T-helper 1 cell treated with Interleukin-12 subunit alpha and Interleukin-12 subunit beta and Interleukin-4 antibody, amounts not matched to agents 30 μg/mL and 1 μg/mL, for 36 hours (primary cell): ENCODE measurements at regions not wholly inside any gene's neighbourhood (a gene's known extent, or its start where the extent isn't known, plus 50 kb on each side); places are given as distances from the start of the nearest gene placed in this dataset.
"Not testable (repeated sequence)": the region's sequence is repeated elsewhere in the genome, so short reads cannot be mapped to it uniquely, and the experiment has no call there.

Source experiments
- H3K27ac Mint-ChIP-seq: one replicate; pipeline ENCODE4 v1.8.0; 2021; ENCODE audit warnings: mild to moderate bottlenecking, mixed read lengths
- H3K27me3 Mint-ChIP-seq: one replicate; pipeline ENCODE4 v1.8.0; 2021; ENCODE audit warnings: low read depth, mixed read lengths
- H3K36me3 Mint-ChIP-seq: one replicate; pipeline ENCODE4 v1.8.0; 2021; ENCODE audit warnings: low read depth, mixed read lengths
- H3K4me1 Mint-ChIP-seq: one replicate; pipeline ENCODE4 v1.8.0; 2021; ENCODE audit warnings: low read depth, mixed read lengths
- H3K4me3 Mint-ChIP-seq: one replicate; pipeline ENCODE4 v1.8.0; 2021; ENCODE audit warnings: mild to moderate bottlenecking, moderate library complexity, mixed read lengths
- H3K9me3 Mint-ChIP-seq: one replicate; pipeline ENCODE4 v1.8.0; 2021; ENCODE audit warnings: mixed read lengths

DNA sequence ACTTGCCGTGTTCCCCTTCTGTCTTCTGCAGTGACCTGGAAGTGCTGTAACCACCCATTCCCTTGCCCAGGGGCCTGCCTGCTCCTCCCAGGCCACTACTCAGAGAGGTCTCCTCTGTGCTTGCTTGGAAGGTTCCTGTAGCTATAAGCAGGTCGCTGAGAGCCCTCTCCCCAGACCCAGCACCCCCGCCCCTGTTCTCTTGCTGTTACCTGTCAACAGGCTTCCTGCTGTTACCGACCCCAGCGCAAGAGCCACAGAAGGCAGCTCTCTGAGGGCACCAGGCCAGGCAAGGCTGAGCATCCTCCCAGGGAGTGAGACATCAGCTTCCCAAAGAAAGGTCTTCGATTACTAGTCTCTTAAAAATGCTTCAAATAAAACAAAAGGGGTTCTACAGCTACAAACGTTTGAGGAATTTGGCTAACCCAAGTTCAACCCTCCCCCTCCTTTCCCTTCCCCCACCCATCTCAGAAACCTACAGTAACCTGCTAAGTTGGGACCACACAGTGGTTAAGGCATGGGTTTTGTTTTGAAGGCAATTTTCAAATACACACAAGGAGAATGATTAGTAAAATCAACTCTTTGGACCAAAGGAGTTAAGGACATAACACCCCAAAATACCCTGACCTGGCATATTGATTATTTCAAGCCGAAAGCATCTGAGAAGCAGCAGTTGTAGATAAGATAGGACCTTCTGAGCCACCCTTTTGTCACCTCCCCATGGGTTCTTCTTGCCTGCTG is 74.9 kb upstream of the MFGE8 start:
- Mint-ChIP-seq H3K4me1 (no peaks in the 10 kb centered on the region), H3K36me3 (no peaks in the 10 kb centered on the region), H3K4me3 (no peak overlapping the region), H3K9me3 (no peaks in the 10 kb centered on the region), H3K27ac (no peak overlapping the region), H3K27me3 (peaks cover 11% of the 10 kb centered on the region)

GRCh38 chr15:88989578-88989977 is 76.4 kb upstream of the MFGE8 start:
- Mint-ChIP-seq H3K4me1 (no peaks in the 10 kb centered on the region), H3K27ac (no peak overlapping the region), H3K9me3 (no peaks in the 10 kb centered on the region), H3K4me3 (no peak overlapping the region), H3K36me3 (no peaks in the 10 kb centered on the region), H3K27me3 (peaks cover 11% of the 10 kb centered on the region)

- Mint-ChIP-seq H3K4me1 (no peaks in the 10 kb centered on the region), H3K36me3 (no peaks in the 10 kb centered on the region), H3K27me3 (peaks cover 11% of the 10 kb centered on the region), H3K4me3 (no peak overlapping the region), H3K27ac (no peak overlapping the region), H3K9me3 (no peaks in the 10 kb centered on the region)
These were observed 77.1 kb upstream of the MFGE8 start for GRCh38 chr15:88990185-88990679.

DNA sequence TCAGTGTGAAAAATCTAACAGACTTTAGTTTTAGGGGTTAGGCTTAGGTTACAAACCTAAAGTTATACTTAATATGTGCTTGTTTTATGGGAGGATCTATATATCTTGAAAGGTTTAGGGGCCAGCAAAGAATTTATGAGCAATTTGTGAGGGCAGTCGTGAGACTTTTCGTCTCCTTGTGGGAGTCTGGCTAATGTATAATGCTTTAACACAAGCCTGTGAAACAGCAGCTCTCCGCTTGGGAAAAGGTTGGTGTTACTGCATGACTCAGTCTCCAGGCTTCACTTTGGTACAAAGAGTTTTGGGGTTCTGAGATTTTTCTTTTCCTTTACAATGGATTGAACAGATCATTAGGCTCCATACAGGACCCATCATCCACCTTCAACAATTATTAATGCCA is 79.0 kb upstream of the MFGE8 start:
- H3K9me3 Mint-ChIP-seq, result no peaks in the 10 kb centered on the region
- H3K4me3 Mint-ChIP-seq, result no peak overlapping the region
- no peaks in the 10 kb centered on the region for H3K4me1 Mint-ChIP-seq
- no peak overlapping the region for H3K27ac Mint-ChIP-seq
- no peaks in the 10 kb centered on the region for H3K36me3 Mint-ChIP-seq
- peaks cover 11% of the 10 kb centered on the region for H3K27me3 Mint-ChIP-seq

DNA sequence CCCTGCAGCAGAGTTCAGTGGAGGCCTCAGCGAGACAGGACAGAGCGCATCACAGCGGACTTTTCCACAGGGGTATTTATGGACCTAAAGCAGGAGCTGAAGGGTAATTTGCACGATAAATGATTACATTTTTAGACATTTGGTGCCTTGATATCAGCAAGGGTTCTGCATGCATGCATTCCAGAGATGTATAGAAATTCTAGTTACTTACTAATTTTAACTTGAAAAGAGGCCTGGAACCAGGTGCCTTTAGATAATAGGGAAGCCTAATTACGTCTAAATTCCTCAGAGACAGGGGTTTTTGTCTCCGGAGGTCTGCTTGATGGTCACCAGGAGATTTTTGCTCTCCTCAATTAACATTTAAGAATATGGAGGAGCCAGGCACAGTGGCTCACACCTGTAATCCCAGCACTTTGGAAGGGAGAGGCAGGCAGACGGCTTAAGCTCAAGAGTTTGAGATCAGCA is 79.8 kb upstream of the MFGE8 start:
- H3K27me3 Mint-ChIP-seq, result peaks cover 14% of the 10 kb centered on the region
- no peaks in the 10 kb centered on the region for H3K9me3 Mint-ChIP-seq
- H3K4me3 Mint-ChIP-seq, result no peak overlapping the region
- no peaks in the 10 kb centered on the region for H3K4me1 Mint-ChIP-seq
- H3K27ac Mint-ChIP-seq, result no peak overlapping the region
- H3K36me3 Mint-ChIP-seq, result no peaks in the 10 kb centered on the region

GRCh38 chr15:88993662-88994061 is 80.5 kb upstream of the MFGE8 start:
- H3K36me3 Mint-ChIP-seq, result no peaks in the 10 kb centered on the region
- no peak overlapping the region for H3K4me3 Mint-ChIP-seq
- H3K4me1 Mint-ChIP-seq, result peaks cover under 1% of the 10 kb centered on the region
- no peaks in the 10 kb centered on the region for H3K9me3 Mint-ChIP-seq
- H3K27me3 Mint-ChIP-seq, result peaks cover 14% of the 10 kb centered on the region
- no peak overlapping the region for H3K27ac Mint-ChIP-seq

GRCh38 chr15:88994286-88994685 is 81.1 kb upstream of the MFGE8 start:
- H3K9me3 Mint-ChIP-seq, result no peaks in the 10 kb centered on the region

DNA sequence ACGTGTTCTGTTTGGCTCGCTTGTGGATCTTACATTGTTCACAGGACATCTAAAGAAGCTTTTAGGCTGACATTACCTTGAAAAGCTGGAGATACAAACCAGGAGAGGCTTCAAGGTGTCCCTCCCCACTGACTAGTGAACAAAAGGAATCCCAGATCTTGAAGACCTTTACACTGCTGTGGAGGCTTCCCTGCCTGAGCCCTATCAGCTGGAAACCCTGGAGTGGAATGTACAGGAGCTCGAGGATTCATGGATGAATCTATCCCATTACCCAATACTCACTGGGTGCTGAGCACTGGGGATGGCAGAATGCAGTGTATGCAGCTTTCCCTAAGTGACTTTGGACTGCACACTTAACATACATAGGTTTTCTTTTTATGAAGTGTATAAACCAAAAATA is 82.3 kb upstream of the MFGE8 start:
- peaks cover 4% of the 10 kb centered on the region for H3K4me1 Mint-ChIP-seq
- no peak overlapping the region for H3K27ac Mint-ChIP-seq
- no peaks in the 10 kb centered on the region for H3K9me3 Mint-ChIP-seq
- H3K27me3 Mint-ChIP-seq, result peaks cover 8% of the 10 kb centered on the region
- no peaks in the 10 kb centered on the region for H3K36me3 Mint-ChIP-seq
- no peak overlapping the region for H3K4me3 Mint-ChIP-seq

More at GRCh38 chr15:88994286-88994685, 81.1 kb upstream of the MFGE8 start:
- Mint-ChIP-seq H3K27me3 (peaks cover 13% of the 10 kb centered on the region), H3K27ac (no peak overlapping the region), H3K4me3 (no peak overlapping the region), H3K36me3 (no peaks in the 10 kb centered on the region), H3K4me1 (peaks cover 4% of the 10 kb centered on the region)

DNA sequence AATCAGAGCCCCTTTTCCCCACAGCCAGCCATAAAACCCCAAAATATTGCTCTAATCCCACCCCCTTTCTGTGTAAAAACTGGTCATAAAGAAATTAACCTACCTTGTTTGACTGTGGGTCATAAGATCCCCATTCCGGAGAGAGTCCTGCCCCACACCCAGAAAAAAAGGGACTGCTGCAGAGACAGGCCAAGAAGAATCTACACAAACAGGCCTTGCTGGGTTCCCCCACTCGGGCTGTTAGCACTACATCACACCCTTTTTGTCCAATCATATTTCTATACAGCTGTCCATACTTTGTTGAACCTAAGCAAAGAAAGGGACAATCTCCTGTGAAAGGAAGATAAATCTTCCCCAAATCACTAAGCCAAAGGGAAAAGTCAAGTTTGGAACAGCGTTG is 84.4 kb upstream of the MFGE8 start:
- no peaks in the 10 kb centered on the region for H3K9me3 Mint-ChIP-seq
- H3K36me3 Mint-ChIP-seq, result no peaks in the 10 kb centered on the region
- H3K27me3 Mint-ChIP-seq, result peaks cover 7% of the 10 kb centered on the region
- H3K4me3 Mint-ChIP-seq, result no peak overlapping the region
- peaks cover 4% of the 10 kb centered on the region for H3K4me1 Mint-ChIP-seq
- H3K27ac Mint-ChIP-seq, result no peak overlapping the region

DNA sequence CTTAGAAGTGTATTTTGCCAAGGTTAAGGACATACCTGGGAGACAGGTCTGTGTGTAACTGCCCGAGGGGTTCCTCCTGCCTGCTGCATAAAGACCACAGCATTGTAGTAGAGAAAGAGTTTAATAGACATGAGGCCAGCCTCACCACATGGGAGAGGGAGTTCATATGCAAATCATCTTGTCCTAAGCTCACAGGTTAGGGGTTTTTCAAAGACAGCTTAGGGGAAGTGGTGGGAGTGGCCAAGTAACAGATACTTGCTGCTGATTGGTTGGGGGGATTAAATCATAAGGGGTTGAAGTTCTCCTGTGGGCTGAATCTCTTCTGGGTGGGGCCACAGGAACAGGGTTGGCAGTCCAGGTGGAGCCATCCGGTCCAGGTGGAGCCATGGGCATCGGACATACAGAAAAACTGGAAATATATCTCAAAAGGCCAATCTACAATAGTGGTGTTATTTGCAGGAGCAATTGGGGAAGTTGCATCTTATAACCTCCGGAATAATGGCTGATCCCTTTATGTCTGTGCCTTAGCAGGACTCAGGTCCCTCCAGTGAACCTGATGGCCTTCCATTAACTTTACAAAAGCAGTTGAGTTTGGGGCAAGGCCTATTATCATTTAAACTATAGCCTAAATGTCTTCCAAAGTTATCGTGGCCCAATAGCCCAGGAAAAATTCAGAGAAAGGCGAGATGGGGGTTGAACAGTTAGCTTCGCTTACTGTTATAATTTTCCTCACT is 86.0 kb upstream of the MFGE8 start:
- no peak overlapping the region for H3K4me3 Mint-ChIP-seq
- peaks cover 4% of the 10 kb centered on the region for H3K4me1 Mint-ChIP-seq
- H3K36me3 Mint-ChIP-seq, result no peaks in the 10 kb centered on the region
- peaks cover 7% of the 10 kb centered on the region for H3K27me3 Mint-ChIP-seq
- no peaks in the 10 kb centered on the region for H3K9me3 Mint-ChIP-seq
- H3K27ac Mint-ChIP-seq, result no peak overlapping the region

GRCh38 chr15:89001708-89002275 is 86.5 kb upstream of the ABHD2 start:
- H3K4me3 Mint-ChIP-seq, H3K27ac Mint-ChIP-seq, H3K36me3 Mint-ChIP-seq, H3K9me3 Mint-ChIP-seq, H3K4me1 Mint-ChIP-seq: not testable (repeated sequence)
- H3K27me3 Mint-ChIP-seq, result peaks cover 13% of the 10 kb centered on the region

DNA sequence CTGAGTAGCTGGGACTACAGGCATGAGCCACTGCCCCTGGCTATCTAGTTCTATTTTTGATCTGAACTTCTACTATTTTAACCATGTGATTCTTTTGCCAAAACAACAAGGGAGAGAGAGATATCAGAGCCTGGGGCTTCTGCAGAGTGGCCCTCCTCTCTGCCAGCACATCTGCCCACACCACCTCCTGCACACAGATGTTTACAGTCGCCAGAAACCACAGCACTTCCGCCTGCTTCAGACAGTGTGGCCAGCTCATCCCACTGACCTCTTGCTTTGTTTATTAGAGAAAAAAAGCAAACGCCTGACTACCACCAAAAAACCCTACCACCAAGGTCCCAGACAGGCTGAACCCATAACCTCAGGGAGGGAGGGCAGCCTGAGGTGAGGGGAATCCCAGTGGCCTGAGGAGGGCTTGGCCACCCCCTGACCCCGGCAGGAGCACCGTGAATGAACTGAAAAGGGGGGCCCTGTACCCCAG is 85.9 kb upstream of the ABHD2 start:
- Mint-ChIP-seq H3K36me3 (no peaks in the 10 kb centered on the region), H3K27me3 (peaks cover 13% of the 10 kb centered on the region), H3K27ac (no peak overlapping the region), H3K4me3 (no peak overlapping the region), H3K9me3 (no peaks in the 10 kb centered on the region), H3K4me1 (peaks cover 4% of the 10 kb centered on the region)

- no peaks in the 10 kb centered on the region for H3K9me3 Mint-ChIP-seq
- H3K4me3 Mint-ChIP-seq, result no peak overlapping the region
- peaks cover 4% of the 10 kb centered on the region for H3K4me1 Mint-ChIP-seq
- peaks cover 11% of the 10 kb centered on the region for H3K27me3 Mint-ChIP-seq
- no peak overlapping the region for H3K27ac Mint-ChIP-seq
- H3K36me3 Mint-ChIP-seq, result no peaks in the 10 kb centered on the region
These were observed 85.4 kb upstream of the ABHD2 start for GRCh38 chr15:89002830-89003229.

DNA sequence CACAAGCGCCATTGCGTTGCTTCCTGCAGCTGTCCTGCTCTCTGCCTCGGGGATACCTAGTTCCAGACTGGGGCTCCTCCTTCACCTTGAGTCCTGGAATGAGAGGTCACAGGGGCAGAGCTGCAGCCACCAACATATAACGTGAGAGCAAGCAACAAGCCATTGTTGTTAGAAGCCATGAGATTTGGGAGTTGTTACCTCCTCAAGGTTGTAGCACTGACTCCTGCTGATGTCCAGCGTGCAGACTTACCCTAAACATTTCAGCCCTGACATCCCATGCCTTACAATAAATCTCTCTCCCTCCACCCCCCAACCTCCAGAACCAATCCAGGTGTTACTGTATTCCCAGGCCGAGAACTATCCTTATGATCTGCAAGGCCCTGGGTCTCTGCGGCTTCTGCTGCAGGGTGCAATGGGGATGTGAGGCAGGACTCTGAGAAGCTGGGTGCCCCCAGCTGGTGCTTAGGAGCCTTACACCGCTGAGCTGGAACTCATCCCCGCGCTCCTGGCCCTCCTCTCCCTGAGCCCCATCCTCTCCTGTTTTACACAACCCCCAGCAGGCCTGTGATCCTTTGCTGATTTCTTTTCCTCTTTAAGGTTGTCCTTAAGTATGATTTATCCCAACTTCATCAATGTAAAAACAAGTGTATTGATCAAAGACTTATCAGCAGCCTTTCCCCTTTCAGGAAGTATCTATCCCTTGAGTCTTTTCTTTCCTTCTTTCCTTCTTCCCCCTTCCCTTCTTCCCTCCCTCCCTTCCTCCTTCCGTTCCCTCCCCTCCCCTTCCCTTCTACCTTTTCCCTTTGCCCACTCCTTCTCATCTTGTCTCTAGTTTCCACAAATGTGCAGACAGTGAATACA is 84.2 kb upstream of the ABHD2 start:
- no peak overlapping the region for H3K27ac Mint-ChIP-seq
- no peaks in the 10 kb centered on the region for H3K9me3 Mint-ChIP-seq
- peaks cover 6% of the 10 kb centered on the region for H3K27me3 Mint-ChIP-seq
- no peaks in the 10 kb centered on the region for H3K36me3 Mint-ChIP-seq
- no peak overlapping the region for H3K4me3 Mint-ChIP-seq
- H3K4me1 Mint-ChIP-seq, result no peaks in the 10 kb centered on the region
